ENCODE measurements at regions not wholly inside any gene's neighbourhood (a gene's known extent, or its start where the extent isn't known, plus 50 kb on each side); places are given as distances from the start of the nearest gene placed in this dataset.

GRCh38 chr13:106384516-106384915 is 150.9 kb downstream of the EFNB2 start:
- Histone ChIP-seq H3K27me3 (ENCODE audit: low read depth) (no peaks in the 10 kb centered on the region), H3K4me1 (no peaks in the 10 kb centered on the region), H3K36me3 (no peaks in the 10 kb centered on the region), H3K27ac (replicated peaks) (no peak overlapping the region), H3K9me3 (replicated peaks) (no peaks in the 10 kb centered on the region), H3K4me3 (no peak overlapping the region)
- no peak for DNase-seq
- intact Hi-C loops (cut with micrococcal nuclease): no loop called here
- TF ChIP-seq CTCF (IDR thresholded peaks at IDR 0.05; ENCODE audit: borderline replicate concordance): no peak

GRCh38 chr13:106383791-106384190 is 151.7 kb downstream of the EFNB2 start:
- DNase-seq: no peak
- no peaks in the 10 kb centered on the region for H3K27me3 ChIP-seq (ENCODE audit: low read depth)
- no peaks in the 10 kb centered on the region for H3K36me3 ChIP-seq
- H3K9me3 ChIP-seq (replicated peaks): no peaks in the 10 kb centered on the region
- no peak for TF ChIP-seq CTCF (IDR thresholded peaks at IDR 0.05; ENCODE audit: borderline replicate concordance)
- H3K27ac ChIP-seq (replicated peaks): no peak overlapping the region
- intact Hi-C loops (cut with micrococcal nuclease): no loop called here
- H3K4me3 ChIP-seq: no peak overlapping the region
- no peaks in the 10 kb centered on the region for H3K4me1 ChIP-seq

- no peak overlapping the region for H3K27ac ChIP-seq (replicated peaks)
- H3K9me3 ChIP-seq (replicated peaks): no peaks in the 10 kb centered on the region
- no peaks in the 10 kb centered on the region for H3K27me3 ChIP-seq (ENCODE audit: low read depth)
- H3K4me1 ChIP-seq: no peaks in the 10 kb centered on the region
- H3K4me3 ChIP-seq: no peak overlapping the region
- no peaks in the 10 kb centered on the region for H3K36me3 ChIP-seq
- intact Hi-C loops (cut with micrococcal nuclease): no loop called here
- no peak for DNase-seq
- no peak for TF ChIP-seq CTCF (IDR thresholded peaks at IDR 0.05; ENCODE audit: borderline replicate concordance)
Measured at GRCh38 chr13:106382534-106382933, 152.9 kb downstream of the EFNB2 start.

GRCh38 chr13:106381091-106381490 is 154.4 kb downstream of the EFNB2 start:
- Histone ChIP-seq H3K27ac (replicated peaks) (no peak overlapping the region), H3K9me3 (replicated peaks) (no peaks in the 10 kb centered on the region), H3K36me3 (no peaks in the 10 kb centered on the region), H3K4me1 (no peaks in the 10 kb centered on the region), H3K4me3 (no peak overlapping the region), H3K27me3 (ENCODE audit: low read depth) (no peaks in the 10 kb centered on the region)
- TF ChIP-seq CTCF (IDR thresholded peaks at IDR 0.05; ENCODE audit: borderline replicate concordance): no peak
- intact Hi-C loops (cut with micrococcal nuclease): no loop called here
- DNase-seq: no peak

GRCh38 chr13:106377931-106378662 is 157.4 kb downstream of the EFNB2 start:
- no peak overlapping the region for H3K4me3 ChIP-seq
- TF ChIP-seq CTCF (IDR thresholded peaks at IDR 0.05; ENCODE audit: borderline replicate concordance): no peak
- no peaks in the 10 kb centered on the region for H3K36me3 ChIP-seq
- no peaks in the 10 kb centered on the region for H3K4me1 ChIP-seq
- H3K9me3 ChIP-seq (replicated peaks): no peaks in the 10 kb centered on the region
- no peak for DNase-seq
- H3K27me3 ChIP-seq (ENCODE audit: low read depth): no peaks in the 10 kb centered on the region
- no peak overlapping the region for H3K27ac ChIP-seq (replicated peaks)
- intact Hi-C loops (cut with micrococcal nuclease): no loop called here
